GM23338 (cell line): ENCODE measurements at regions not wholly inside any gene's neighbourhood (a gene's known extent, or its start where the extent isn't known, plus 50 kb on each side); places are given as distances from the start of the nearest gene placed in this dataset.

Experiments
- ATAC-seq: fragments of 200-7000 bp; cut with Tn5 transposase; 3 replicates; pipeline ENCODE4 v1.9.1; 2020
- DNase-seq: peaks from one replicate; pipeline ENCODE4 v3.0.0-alpha.2; 2015; ENCODE audit warnings: low spot score
- H2AFZ ChIP-seq: fragments of 200-600 bp; sonication (generic); 2 replicates; pipeline ENCODE4 v1.8.0; 2016; ENCODE audit warnings: antibody characterized with exemption, mild to moderate bottlenecking, moderate library complexity
- H3F3A ChIP-seq: fragments of 200-600 bp; sonication (generic); replicated peaks from 2 replicates; pipeline ENCODE4 v1.8.0; 2017; ENCODE audit warnings: antibody characterized with exemption, mixed run types, low read depth
- H3K27ac ChIP-seq: fragments of 200-600 bp; sonication (generic); 2 replicates; pipeline ENCODE4 v1.6.1; 2016; ENCODE audit warnings: low read depth
- H3K27me3 ChIP-seq: fragments of 200-600 bp; sonication (generic); 2 replicates; pipeline ENCODE4 v1.8.0; 2016; ENCODE audit warnings: mild to moderate bottlenecking, mixed run types, moderate library complexity; ENCODE audit not compliant: insufficient read depth
- H3K36me3 ChIP-seq: fragments of 200-600 bp; sonication (generic); 2 replicates; pipeline ENCODE4 v1.8.0; 2016; ENCODE audit warnings: mild to moderate bottlenecking; ENCODE audit not compliant: insufficient read depth
- H3K4me1 ChIP-seq: fragments of 200-600 bp; sonication (generic); 2 replicates; pipeline ENCODE4 v1.8.0; 2016; ENCODE audit warnings: mild to moderate bottlenecking, moderate library complexity; ENCODE audit not compliant: insufficient read depth
- H3K4me2 ChIP-seq: fragments of 200-600 bp; sonication (generic); 2 replicates; pipeline ENCODE4 v1.7.1; 2017; ENCODE audit warnings: mixed run types
- H3K4me3 ChIP-seq: fragments of 200-600 bp; sonication (generic); 2 replicates; pipeline ENCODE4 v1.6.1; 2016; ENCODE audit warnings: mixed run types
- H3K79me2 ChIP-seq: fragments of 200-600 bp; sonication (generic); replicated peaks from 2 replicates; pipeline ENCODE4 v1.8.0; 2017; ENCODE audit warnings: mild to moderate bottlenecking; ENCODE audit not compliant: insufficient read depth
- H3K9me2 ChIP-seq: fragments of 200-600 bp; sonication (generic); 2 replicates; pipeline ENCODE4 v1.8.0; 2017; ENCODE audit not compliant: insufficient read depth
- H4K20me1 ChIP-seq: fragments of 200-600 bp; sonication (generic); replicated peaks from 2 replicates; pipeline ENCODE4 v1.8.0; 2017; ENCODE audit warnings: mild to moderate bottlenecking; ENCODE audit not compliant: insufficient read depth
- H3K27ac Mint-ChIP-seq: 2 replicates; pipeline ENCODE4 v1.8.0; 2020; ENCODE audit warnings: inconsistent platforms, mild to moderate bottlenecking, moderate library complexity, mixed read lengths
- H3K27me3 Mint-ChIP-seq: 3 replicates; pipeline ENCODE4 v1.8.0; 2022; ENCODE audit warnings: low read depth, mild to moderate bottlenecking, moderate library complexity, mixed read lengths, inconsistent platforms; ENCODE audit not compliant: insufficient read depth, poor library complexity
- H3K36me3 Mint-ChIP-seq: 3 replicates; pipeline ENCODE4 v1.8.0; 2021; ENCODE audit warnings: low read depth, mild to moderate bottlenecking, inconsistent platforms, moderate library complexity, mixed read lengths
- H3K4me1 Mint-ChIP-seq: 3 replicates; pipeline ENCODE4 v1.8.0; 2020; ENCODE audit warnings: mild to moderate bottlenecking, inconsistent platforms, mixed read lengths
- H3K4me3 Mint-ChIP-seq: 3 replicates; pipeline ENCODE4 v1.8.0; 2021; ENCODE audit warnings: moderate library complexity, mild to moderate bottlenecking, inconsistent platforms, mixed read lengths
- H3K9me3 Mint-ChIP-seq: 3 replicates; pipeline ENCODE4 v1.8.0; 2020; ENCODE audit warnings: moderate library complexity, mild to moderate bottlenecking, inconsistent platforms, mixed read lengths
- CTCF ChIP-seq, 2 experiments: fragments of 200-600 bp in 1 of 2; sonication (generic) in 1 of 2; conservative IDR thresholded peaks; 2 replicates each; pipeline versions ENCODE4 v1.5.1 to v1.6.1; 2016 to 2017; ENCODE audit warnings: antibody characterized with exemption in 2 of 2, low read depth in 2 of 2, mild to moderate bottlenecking in 2 of 2, moderate library complexity in 1 of 2
- ETS1 ChIP-seq: IDR thresholded peaks from 2 replicates; pipeline ENCODE4 v1.6.1; 2016; ENCODE audit warnings: antibody characterized with exemption
- NANOG ChIP-seq: IDR thresholded peaks from 2 replicates; pipeline ENCODE4 v1.6.1; 2016; ENCODE audit warnings: antibody characterized with exemption, borderline replicate concordance
- ZNF462 ChIP-seq: fragments of 250-450 bp; sonication (Bioruptor Pico); IDR thresholded peaks from 2 replicates; pipeline ENCODE4 v1.5.0; 2020; ENCODE audit warnings: mild to moderate bottlenecking, moderate library complexity

GRCh38 chr1:116825207-116825719 lies 71.0 kb downstream of the CD2 start (continued):
- TF ChIP-seq ETS1 = no peak
- TF ChIP-seq ZNF462 (CRISPR knock-in tag) = no peak

- Histone ChIP-seq H3K9me2 (peaks cover 7% of the 10 kb centered on the region; the same call in 1 of the 2 replicates), H3K27me3 (no peaks in the 10 kb centered on the region), H3K27ac (no peak overlapping the region), H3K4me1 (no peaks in the 10 kb centered on the region), H3F3A (no peaks in the 10 kb centered on the region), H3K4me2 (no peak overlapping the region), H3K79me2 (no peaks in the 10 kb centered on the region), H3K4me3 (no peak overlapping the region), H2AFZ (peak overlapping the region; percentile 20), H3K36me3 (no peaks in the 10 kb centered on the region), H4K20me1 (no peaks in the 10 kb centered on the region)
- no peak for DNase-seq
- peak in 1 of 2 experiments; percentile 22; a peak in 1 of 4 replicates for TF ChIP-seq CTCF (conservative IDR thresholded peaks at IDR 0.05; ENCODE audit: low read depth in 2 of 2)
- TF ChIP-seq NANOG = no peak
- H3K27me3 Mint-ChIP-seq = peaks cover 12% of the 10 kb centered on the region
- H3K27ac Mint-ChIP-seq = no peak overlapping the region
- ATAC-seq = no peak
- H3K9me3 Mint-ChIP-seq = no peaks in the 10 kb centered on the region
- no peak overlapping the region for H3K4me3 Mint-ChIP-seq
- peaks cover 10% of the 10 kb centered on the region for H3K4me1 Mint-ChIP-seq
- no peaks in the 10 kb centered on the region for H3K36me3 Mint-ChIP-seq
Measured at GRCh38 chr1:116825720-116826438, 71.6 kb downstream of the CD2 start.
